Mesothelial cell of epicardium (in vitro differentiated cells): ENCODE measurements at regions not wholly inside any gene's neighbourhood (a gene's known extent, or its start where the extent isn't known, plus 50 kb on each side); places are given as distances from the start of the nearest gene placed in this dataset.

Source experiments
- DNase-seq, 2 experiments: peaks; one replicate each; pipeline ENCODE4 v3.0.0; 2021; ENCODE audit warnings: low spot score in 2 of 2; ENCODE audit not compliant: unreplicated experiment in 2 of 2
- H3K27ac Mint-ChIP-seq: 2 replicates; pipeline ENCODE4 v1.8.0; 2021; ENCODE audit warnings: mixed read lengths
- H3K27me3 Mint-ChIP-seq: 2 replicates; pipeline ENCODE4 v1.8.0; 2021; ENCODE audit warnings: low read depth, mixed read lengths
- H3K36me3 Mint-ChIP-seq: 2 replicates; pipeline ENCODE4 v1.8.0; 2021; ENCODE audit warnings: mixed read lengths
- H3K4me1 Mint-ChIP-seq: 2 replicates; pipeline ENCODE4 v1.8.0; 2021; ENCODE audit warnings: mixed read lengths
- H3K4me3 Mint-ChIP-seq: 2 replicates; pipeline ENCODE4 v1.8.0; 2021; ENCODE audit warnings: mild to moderate bottlenecking, moderate library complexity, mixed read lengths
- H3K9me3 Mint-ChIP-seq: 2 replicates; pipeline ENCODE4 v1.8.0; 2021; ENCODE audit warnings: mixed read lengths
- CTCF ChIP-seq: fragments of 200-600 bp; sonication (generic); IDR thresholded peaks from one replicate; pipeline ENCODE4 v1.5.0; 2021; ENCODE audit warnings: antibody characterized with exemption; ENCODE audit not compliant: unreplicated experiment

GRCh38 chr3:34876997-34877396 is 762.3 kb upstream of the ARPP21 start:
- Mint-ChIP-seq H3K9me3 (no peaks in the 10 kb centered on the region), H3K27me3 (peaks cover 14% of the 10 kb centered on the region), H3K36me3 (no peaks in the 10 kb centered on the region), H3K4me3 (no peak overlapping the region), H3K4me1 (peaks cover 4% of the 10 kb centered on the region), H3K27ac (no peak overlapping the region)
- DNase-seq: no peak
- no peak for TF ChIP-seq CTCF

- TF ChIP-seq CTCF: no peak
- H3K9me3 Mint-ChIP-seq: no peaks in the 10 kb centered on the region
- no peaks in the 10 kb centered on the region for H3K36me3 Mint-ChIP-seq
- no peak for DNase-seq
- H3K4me1 Mint-ChIP-seq: peaks cover 4% of the 10 kb centered on the region
- no peak overlapping the region for H3K27ac Mint-ChIP-seq
- H3K4me3 Mint-ChIP-seq: no peak overlapping the region
- peaks cover 6% of the 10 kb centered on the region for H3K27me3 Mint-ChIP-seq
Observed at GRCh38 chr3:34878488-34878887, 760.8 kb upstream of the ARPP21 start.

- Mint-ChIP-seq H3K27me3 (peaks cover under 1% of the 10 kb centered on the region), H3K36me3 (no peaks in the 10 kb centered on the region), H3K27ac (no peak overlapping the region), H3K4me3 (no peak overlapping the region), H3K9me3 (no peaks in the 10 kb centered on the region), H3K4me1 (peaks cover 8% of the 10 kb centered on the region)
- no peak for TF ChIP-seq CTCF
- no peak for DNase-seq
Observed at GRCh38 chr3:34881026-34881425, 758.3 kb upstream of the ARPP21 start.

- Mint-ChIP-seq H3K27ac (no peak overlapping the region), H3K4me1 (peaks cover 14% of the 10 kb centered on the region), H3K27me3 (no peaks in the 10 kb centered on the region), H3K9me3 (peaks cover 3% of the 10 kb centered on the region), H3K4me3 (no peak overlapping the region), H3K36me3 (no peaks in the 10 kb centered on the region)
- TF ChIP-seq CTCF: no peak
- no peak for DNase-seq
Observed at GRCh38 chr3:34882764-34883163, 756.6 kb upstream of the ARPP21 start.

GRCh38 chr3:34884007-34884406 is 755.3 kb upstream of the ARPP21 start:
- TF ChIP-seq CTCF: no peak
- Mint-ChIP-seq H3K9me3 (peaks cover 4% of the 10 kb centered on the region), H3K4me1 (peaks cover 14% of the 10 kb centered on the region), H3K4me3 (no peak overlapping the region), H3K36me3 (no peaks in the 10 kb centered on the region), H3K27me3 (no peaks in the 10 kb centered on the region), H3K27ac (no peak overlapping the region)
- DNase-seq: no peak

GRCh38 chr3:34886443-34886842 is 752.9 kb upstream of the ARPP21 start:
- H3K27me3 Mint-ChIP-seq: no peaks in the 10 kb centered on the region
- TF ChIP-seq CTCF: no peak
- peaks cover 4% of the 10 kb centered on the region for H3K9me3 Mint-ChIP-seq
- peaks cover 9% of the 10 kb centered on the region for H3K4me1 Mint-ChIP-seq
- no peak overlapping the region for H3K27ac Mint-ChIP-seq
- no peak overlapping the region for H3K4me3 Mint-ChIP-seq
- no peaks in the 10 kb centered on the region for H3K36me3 Mint-ChIP-seq
- DNase-seq: no peak
